GM10248 (cell line): ENCODE measurements at regions not wholly inside any gene's neighbourhood (a gene's known extent, or its start where the extent isn't known, plus 50 kb on each side); places are given as distances from the start of the nearest gene placed in this dataset.
"Not testable (repeated sequence)": the region's sequence is repeated elsewhere in the genome, so short reads cannot be mapped to it uniquely, and the experiment has no call there.

ENCODE experiments used
- CTCF ChIA-PET: fragments of 300-600 bp; sonication (Branson Sonifier 250); formaldehyde crosslinking; extraction: SDS; loops from one replicate; lab custom pipeline; 2021; ENCODE audit warnings: antibody characterized with exemption; lab: Yijun Ruan, JAX
- POLR2A ChIA-PET: fragments of 350-650 bp; sonication (Branson Sonifier 250); formaldehyde crosslinking; extraction: SDS; loops from one replicate; lab custom pipeline; 2020; ENCODE audit warnings: antibody characterized with exemption; lab: Yijun Ruan, JAX
- DNase-seq: peaks from one replicate; pipeline ENCODE4 v3.0.0; 2012; ENCODE audit errors: extremely low spot score
- TF ChIP-seq, protein P1 (sequence below): IDR thresholded peaks from 2 replicates; pipeline ENCODE4 v1.5.1; 2012; ENCODE audit warnings: mild to moderate bottlenecking, low read depth; ENCODE audit errors: extremely low read depth, missing control alignments, control extremely low read depth

DNA sequence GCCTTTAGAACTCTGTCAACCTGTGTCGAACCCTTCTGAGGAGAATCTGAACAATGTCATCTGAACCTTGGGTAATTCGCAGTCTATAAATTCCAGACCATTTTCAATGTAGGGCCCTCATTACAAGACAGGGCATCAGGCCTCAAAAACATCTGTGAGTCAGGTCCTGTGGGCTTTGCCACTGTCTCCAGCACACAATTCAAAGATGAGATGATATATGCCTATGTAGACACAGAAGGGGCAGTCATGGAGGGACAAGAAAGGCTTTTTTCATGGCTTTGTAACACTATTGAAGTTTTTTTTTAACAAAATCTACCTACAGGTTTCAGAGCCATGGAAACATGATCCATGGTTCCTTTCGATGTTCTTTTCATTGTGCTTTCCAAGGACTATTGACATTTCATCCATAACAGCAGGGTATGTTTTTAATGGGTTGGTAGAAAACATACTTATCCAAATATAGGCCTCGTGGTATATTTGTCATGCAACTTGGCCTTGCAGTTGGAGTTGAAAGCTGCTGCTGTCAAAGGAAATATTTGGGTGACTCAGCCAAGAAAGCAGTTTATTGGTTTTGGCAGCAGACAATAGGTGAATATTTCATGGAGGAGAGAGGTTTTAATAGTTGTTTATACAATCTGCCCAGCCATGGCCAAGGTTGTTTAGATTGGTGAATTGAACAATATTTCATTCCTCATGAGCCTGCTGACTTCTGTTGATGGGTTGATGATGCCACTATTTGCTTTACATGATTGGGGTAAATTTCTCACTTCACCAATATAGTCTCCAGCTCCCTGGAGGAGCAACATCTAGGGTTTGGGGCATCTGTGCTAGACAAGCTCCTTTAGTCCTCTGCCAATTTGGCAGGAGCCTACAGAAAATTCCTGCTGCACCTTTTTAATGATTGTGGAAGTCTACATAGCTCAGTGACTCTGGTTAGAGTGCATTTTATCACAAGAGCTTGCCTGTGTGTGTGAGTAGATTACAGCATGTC, 158.4 kb upstream of the TMEM72 start:
- ChIA-PET CTCF (interaction anchor here (1.2 kb wide), 1 partner anchor 8 kb away, joined by 3 read pairs; no protein-coding TSS in a partner anchor), POLR2A (no interaction called here)
- no peak for DNase-seq

DNA sequence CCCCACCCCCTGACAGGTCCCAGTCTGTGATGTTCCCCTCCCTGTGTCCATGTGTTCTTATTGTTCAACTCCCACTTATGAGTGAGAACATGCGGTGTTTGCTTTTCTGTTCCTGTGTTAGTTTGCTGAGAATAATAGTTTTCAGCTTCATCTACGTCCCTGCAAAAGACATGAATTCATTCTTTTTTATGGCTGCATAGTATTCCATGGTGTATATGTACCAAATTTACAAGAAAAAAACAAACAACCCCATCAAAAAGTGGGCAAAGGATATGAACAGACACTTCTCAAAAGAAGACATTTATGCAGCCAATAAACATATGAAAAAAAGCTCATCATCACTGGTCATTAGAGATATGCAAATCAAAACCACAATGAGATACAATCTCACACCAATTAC, 156.8 kb upstream of the TMEM72 start:
- CTCF ChIA-PET, POLR2A ChIA-PET, DNase-seq: not testable (repeated sequence)

More for the DNA sequence above, 158.4 kb upstream of the TMEM72 start:
- TF ChIP-seq, protein P1, sequence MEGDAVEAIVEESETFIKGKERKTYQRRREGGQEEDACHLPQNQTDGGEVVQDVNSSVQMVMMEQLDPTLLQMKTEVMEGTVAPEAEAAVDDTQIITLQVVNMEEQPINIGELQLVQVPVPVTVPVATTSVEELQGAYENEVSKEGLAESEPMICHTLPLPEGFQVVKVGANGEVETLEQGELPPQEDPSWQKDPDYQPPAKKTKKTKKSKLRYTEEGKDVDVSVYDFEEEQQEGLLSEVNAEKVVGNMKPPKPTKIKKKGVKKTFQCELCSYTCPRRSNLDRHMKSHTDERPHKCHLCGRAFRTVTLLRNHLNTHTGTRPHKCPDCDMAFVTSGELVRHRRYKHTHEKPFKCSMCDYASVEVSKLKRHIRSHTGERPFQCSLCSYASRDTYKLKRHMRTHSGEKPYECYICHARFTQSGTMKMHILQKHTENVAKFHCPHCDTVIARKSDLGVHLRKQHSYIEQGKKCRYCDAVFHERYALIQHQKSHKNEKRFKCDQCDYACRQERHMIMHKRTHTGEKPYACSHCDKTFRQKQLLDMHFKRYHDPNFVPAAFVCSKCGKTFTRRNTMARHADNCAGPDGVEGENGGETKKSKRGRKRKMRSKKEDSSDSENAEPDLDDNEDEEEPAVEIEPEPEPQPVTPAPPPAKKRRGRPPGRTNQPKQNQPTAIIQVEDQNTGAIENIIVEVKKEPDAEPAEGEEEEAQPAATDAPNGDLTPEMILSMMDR: no peak

DNA sequence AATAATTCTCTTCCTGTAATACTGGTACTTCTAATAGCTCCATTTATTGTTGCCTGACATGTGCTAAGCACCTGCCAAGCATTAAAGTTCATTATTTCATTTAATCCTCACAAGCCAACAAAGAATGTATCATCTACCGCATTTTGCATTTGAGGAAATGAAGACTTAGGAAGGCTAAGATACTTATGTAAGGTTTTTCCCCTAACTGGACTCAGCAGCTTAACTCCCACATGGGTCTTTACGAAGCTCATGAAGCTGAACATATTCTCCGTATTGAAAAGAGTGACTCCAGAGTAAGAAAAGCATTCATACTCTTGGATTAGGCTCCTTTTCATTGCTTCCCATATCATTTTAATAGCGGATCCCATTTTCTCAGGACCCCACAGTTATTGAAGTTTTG, 155.7 kb upstream of the TMEM72 start:
- ChIA-PET CTCF (no interaction called here), POLR2A (no interaction called here)
- DNase-seq: no peak
- TF ChIP-seq, protein P1: no peak

DNA sequence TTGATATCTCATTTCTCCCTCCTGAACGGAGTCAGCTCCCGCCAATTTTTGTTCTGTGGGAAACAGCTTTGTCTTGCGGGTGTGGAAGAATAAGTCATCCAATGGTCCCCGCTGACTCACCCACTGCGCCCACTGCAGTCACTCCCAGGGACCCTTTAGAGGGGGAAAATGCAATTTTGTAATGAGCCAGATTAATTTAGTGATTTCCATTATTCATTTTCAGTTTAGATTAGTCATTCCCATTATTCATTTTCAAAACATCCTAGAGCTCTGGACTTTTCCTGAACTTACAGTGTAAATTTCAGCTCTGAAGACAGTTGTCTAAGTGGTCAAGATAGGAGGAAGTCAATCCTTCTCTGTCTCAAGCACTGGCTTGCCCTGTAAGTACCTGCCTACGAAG, 154.9 kb upstream of the TMEM72 start:
- CTCF ChIA-PET: no interaction called here

DNA sequence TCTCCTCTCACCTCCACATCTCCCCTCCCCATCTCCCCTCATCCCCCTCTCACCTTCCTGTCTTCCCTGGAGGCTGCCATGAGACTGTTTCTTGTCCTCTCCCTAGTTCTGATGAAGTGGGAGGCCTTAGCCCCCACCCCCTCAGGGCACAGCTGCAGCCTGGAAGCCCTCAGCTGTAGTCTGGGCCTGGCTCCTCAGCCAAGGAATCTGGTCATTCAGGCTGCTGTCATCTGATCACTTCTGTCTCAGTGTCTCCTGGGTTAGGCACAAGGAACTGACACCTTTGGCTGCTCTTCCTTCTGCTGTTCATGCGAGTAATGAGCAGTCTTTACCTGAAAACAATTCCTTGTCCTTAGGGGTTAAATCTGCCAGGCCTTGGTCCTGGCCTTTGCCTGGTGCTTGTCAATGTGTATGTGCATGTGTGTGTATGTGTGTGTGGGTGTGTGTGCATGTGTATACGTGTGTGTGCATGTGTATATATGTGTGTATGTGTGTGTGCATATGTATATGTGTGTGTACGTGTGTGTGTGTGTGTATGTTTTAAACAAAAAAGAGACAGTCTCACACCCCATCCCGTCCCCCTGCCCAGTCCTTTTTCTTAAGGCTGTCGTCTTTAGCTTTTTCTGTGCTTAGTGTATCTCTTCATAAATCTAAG, 153.5 kb upstream of the TMEM72 start:
- CTCF ChIA-PET: interaction anchor here (1.0 kb wide), 1 partner anchor 99 kb away, joined by 3 read pairs; no protein-coding TSS in a partner anchor
- no peak for DNase-seq
- POLR2A ChIA-PET: no interaction called here
- TF ChIP-seq, protein P1: no peak

More for the DNA sequence above, 154.9 kb upstream of the TMEM72 start:
- POLR2A ChIA-PET: no interaction called here
- TF ChIP-seq, protein P1: no peak
- no peak for DNase-seq

DNA sequence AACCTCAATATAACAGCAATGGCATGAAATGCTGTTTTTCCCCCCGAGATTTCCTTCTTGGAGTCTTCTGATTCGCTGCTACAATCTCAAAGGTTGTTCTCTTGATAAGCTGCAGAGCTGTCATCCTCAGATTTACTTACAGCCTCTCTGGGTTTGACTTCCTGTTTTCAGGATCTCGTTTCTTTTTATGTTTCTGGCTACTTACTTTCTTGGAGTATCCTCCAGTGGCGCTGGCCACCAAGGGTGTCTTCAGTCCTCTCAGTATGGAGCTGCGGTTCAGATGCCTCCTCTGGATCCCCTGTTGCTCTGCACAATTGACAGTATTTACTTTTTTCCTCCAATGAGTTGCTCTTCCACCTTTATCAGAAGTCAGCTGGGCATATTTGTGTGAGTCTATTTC, 152.0 kb upstream of the TMEM72 start:
- ChIA-PET POLR2A (no interaction called here), CTCF (interaction anchor here (1.4 to 1.5 kb wide), 2 partner anchors 24 to 38 kb away, joined by 3 to 4 read pairs; no protein-coding TSS in a partner anchor)
- DNase-seq: no peak
- TF ChIP-seq, protein P1: no peak
